Colonic mucosa (tissue), 4 donors: ENCODE measurements at regions not wholly inside any gene's neighbourhood (a gene's known extent, or its start where the extent isn't known, plus 50 kb on each side); places are given as distances from the start of the nearest gene placed in this dataset.
A peak's percentile ranks its signal among the peaks of the same experiment; 100 is the strongest.
"Not testable (repeated sequence)": the region's sequence is repeated elsewhere in the genome, so short reads cannot be mapped to it uniquely, and the experiment has no call there.

Experiments used
- DNase-seq: peaks from one replicate; pipeline ENCODE4 v3.0.0-alpha.2; 2020
- H3K27ac ChIP-seq: fragments of 200-600 bp; one replicate; pipeline ENCODE4 v1.8.0; 2021
- H3K27me3 ChIP-seq: fragments of 200-600 bp; one replicate; pipeline ENCODE4 v1.8.0; 2021
- H3K36me3 ChIP-seq: fragments of 200-600 bp; one replicate; pipeline ENCODE4 v1.8.0; 2021
- H3K4me1 ChIP-seq: fragments of 200-600 bp; one replicate; pipeline ENCODE4 v1.8.0; 2021; ENCODE audit warnings: mild to moderate bottlenecking
- H3K4me3 ChIP-seq: fragments of 200-600 bp; one replicate; pipeline ENCODE4 v1.8.0; 2021
- H3K9ac ChIP-seq, 2 donors: one replicate each; pipeline ENCODE4 v1.7.0; 2013; ENCODE audit warnings: control low read depth in 2 of 2, low read depth in 2 of 2, low read length in 2 of 2
- H3K9me3 ChIP-seq: fragments of 200-600 bp; one replicate; pipeline ENCODE4 v1.8.0; 2021
- CTCF ChIP-seq: fragments of 200-600 bp; IDR thresholded peaks from one replicate; pipeline ENCODE4 v1.8.0; 2022; ENCODE audit warnings: antibody characterized with exemption, mild to moderate bottlenecking
- intact Hi-C: fragments of 100-400 bp; cut with DNase I; formaldehyde crosslinking; loops from one replicate; pipeline ENCODE4 v1.14.1; 2022
- donor health status: healthy.
- donor health status: DM: no; HTN: no; CAD: no.
- donor health status: DM: no; HTN: no; CAD: no.

- no peak overlapping the region for H3K27ac ChIP-seq
- H3K4me1 ChIP-seq, result no peaks in the 10 kb centered on the region
- intact Hi-C loops, result no loop called here
- H3K9ac ChIP-seq, result no peak overlapping the region
- no peaks in the 10 kb centered on the region for H3K9me3 ChIP-seq
- TF ChIP-seq CTCF, result no peak
- no peaks in the 10 kb centered on the region for H3K36me3 ChIP-seq
- H3K4me3 ChIP-seq, result no peak overlapping the region
- H3K27me3 ChIP-seq, result no peaks in the 10 kb centered on the region
- no peak for DNase-seq
Measured at GRCh38 chr12:131221061-131221956, 267.6 kb downstream of the ADGRD1 start.

DNA sequence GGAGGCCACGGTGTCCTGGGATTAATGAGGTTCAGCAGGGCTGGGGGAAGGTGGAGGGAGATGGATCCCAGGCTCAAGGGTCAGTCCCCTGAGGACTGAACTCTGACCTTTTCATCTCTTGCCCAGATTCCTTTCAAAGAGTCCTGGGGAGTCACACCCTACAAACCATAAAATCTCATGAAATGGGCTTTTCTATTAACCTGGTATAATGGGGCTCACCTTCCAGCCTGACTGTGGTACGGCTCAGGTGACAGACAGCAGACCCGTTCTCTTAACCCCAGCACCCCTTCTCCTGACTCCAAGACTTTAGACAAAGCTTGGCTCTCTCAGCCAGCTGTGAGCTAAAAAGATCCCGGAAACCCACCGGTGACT is 268.2 kb downstream of the ADGRD1 start:
- H3K9ac ChIP-seq, result peak overlapping the region in 1 of 2 donors; percentile 8
- no peaks in the 10 kb centered on the region for H3K4me1 ChIP-seq
- H3K9me3 ChIP-seq, result no peaks in the 10 kb centered on the region
- H3K4me3 ChIP-seq, result no peak overlapping the region
- TF ChIP-seq CTCF, result no peak
- no peaks in the 10 kb centered on the region for H3K27me3 ChIP-seq
- DNase-seq, result no peak
- intact Hi-C loops, result no loop called here
- H3K36me3 ChIP-seq, result no peaks in the 10 kb centered on the region
- H3K27ac ChIP-seq, result no peak overlapping the region

GRCh38 chr12:131222329-131223139 is 268.8 kb downstream of the ADGRD1 start:
- Histone ChIP-seq H3K27ac (no peak overlapping the region), H3K9me3 (no peaks in the 10 kb centered on the region), H3K27me3 (no peaks in the 10 kb centered on the region), H3K4me3 (no peak overlapping the region), H3K36me3 (no peaks in the 10 kb centered on the region), H3K9ac (peak overlapping the region in 1 of 2 donors; percentile 8), H3K4me1 (no peaks in the 10 kb centered on the region)
- DNase-seq, result no peak
- intact Hi-C loops, result no loop called here
- no peak for TF ChIP-seq CTCF

- H3K9me3 ChIP-seq, result no peaks in the 10 kb centered on the region
- H3K27ac ChIP-seq, result no peak overlapping the region
- no peak for TF ChIP-seq CTCF
- intact Hi-C loops, result no loop called here
- H3K9ac ChIP-seq, result no peak overlapping the region
- DNase-seq, result no peak
- H3K27me3 ChIP-seq, result no peaks in the 10 kb centered on the region
- H3K4me1 ChIP-seq, result no peaks in the 10 kb centered on the region
- H3K4me3 ChIP-seq, result no peak overlapping the region
- H3K36me3 ChIP-seq, result no peaks in the 10 kb centered on the region
Measured at GRCh38 chr12:131223171-131223761, 269.6 kb downstream of the ADGRD1 start.

GRCh38 chr12:131223791-131224225 is 270.1 kb downstream of the ADGRD1 start:
- H3K36me3 ChIP-seq, result no peaks in the 10 kb centered on the region
- TF ChIP-seq CTCF, result no peak
- no peaks in the 10 kb centered on the region for H3K4me1 ChIP-seq
- no peaks in the 10 kb centered on the region for H3K27me3 ChIP-seq
- no peaks in the 10 kb centered on the region for H3K9me3 ChIP-seq
- no peak for DNase-seq
- H3K4me3 ChIP-seq, result no peak overlapping the region
- intact Hi-C loops, result no loop called here
- no peak overlapping the region for H3K9ac ChIP-seq
- H3K27ac ChIP-seq, result no peak overlapping the region

DNA sequence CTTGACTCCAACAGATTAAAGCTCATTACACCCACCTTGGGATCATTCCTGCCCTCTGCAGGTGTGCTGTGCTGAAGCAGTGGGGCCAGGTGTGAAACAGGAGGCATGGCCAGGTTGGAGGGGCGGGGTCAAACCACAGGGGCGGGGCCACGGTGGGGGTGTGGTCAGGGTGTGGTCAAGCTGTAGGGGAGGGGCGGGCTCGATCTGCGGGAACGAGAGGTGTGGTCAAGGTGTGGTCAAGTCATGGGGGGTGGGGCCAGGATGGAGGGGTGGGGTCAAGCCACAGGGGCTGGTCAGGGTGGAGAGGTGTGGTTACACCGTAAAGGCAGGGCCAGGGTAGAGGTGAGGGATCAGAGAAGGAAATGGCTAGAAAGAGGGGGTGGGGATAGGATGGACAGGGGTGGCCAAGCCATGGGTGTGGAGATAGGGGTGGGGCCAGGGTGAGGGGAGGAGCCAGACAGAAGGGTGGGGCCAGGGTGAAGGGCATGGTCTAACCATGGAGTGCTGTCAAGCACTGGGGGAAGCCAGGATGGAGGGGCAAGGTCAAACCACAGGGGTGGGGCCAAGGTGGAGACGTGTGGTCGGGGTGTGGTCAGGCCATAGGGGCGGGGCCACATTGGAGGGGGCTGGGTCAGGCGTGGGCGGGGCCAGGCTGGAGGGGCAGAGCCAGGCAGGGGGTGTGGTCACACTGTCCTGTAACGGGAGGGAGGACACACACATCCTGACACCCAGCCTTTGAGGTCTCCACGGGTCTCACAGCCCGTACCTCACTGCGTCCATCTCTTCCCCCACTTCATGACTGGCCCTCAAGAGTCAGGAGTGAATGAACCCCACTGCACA is 270.7 kb downstream of the ADGRD1 start:
- H3K27me3 ChIP-seq, H3K9ac ChIP-seq, H3K36me3 ChIP-seq, H3K4me1 ChIP-seq, H3K4me3 ChIP-seq, H3K9me3 ChIP-seq, intact Hi-C loops, H3K27ac ChIP-seq: not testable (repeated sequence)
- DNase-seq, result peak; percentile 42

- intact Hi-C loops, result not testable (repeated sequence)
Measured at GRCh38 chr12:131225066-131225380, 271.3 kb downstream of the ADGRD1 start.

More at GRCh38 chr12:131225066-131225380, 271.3 kb downstream of the ADGRD1 start:
- H3K4me3 ChIP-seq, H3K9ac ChIP-seq, H3K4me1 ChIP-seq, DNase-seq, H3K9me3 ChIP-seq, H3K27me3 ChIP-seq, H3K36me3 ChIP-seq, H3K27ac ChIP-seq: not testable (repeated sequence)
